ENCODE measurements at regions not wholly inside any gene's neighbourhood (a gene's known extent, or its start where the extent isn't known, plus 50 kb on each side); places are given as distances from the start of the nearest gene placed in this dataset.

- no peak overlapping the region for H3T11ph ChIP-seq (ENCODE audit: low read length)
- H3K4me2 ChIP-seq (ENCODE audit: insufficient read depth, insufficient read length, low read length) = no peak overlapping the region
- Mint-ChIP-seq H3K27me3 (ENCODE audit: low read depth) (no peaks in the 10 kb centered on the region; the same call in 1 of the 2 replicates), H3K36me3 (ENCODE audit: insufficient read depth in 1 of 3, low read depth in 3 of 3) (no peaks in the 10 kb centered on the region), H3K27ac (no peak overlapping the region), H3K9me3 (no peaks in the 10 kb centered on the region), H3K4me1 (peaks cover 16 to 22% of the 10 kb centered on the region in 2 experiments), H3K4me3 (no peak overlapping the region)
- no peaks in the 10 kb centered on the region for H3K9me3 ChIP-seq (ENCODE audit: control insufficient read depth, low read depth, low read length)
- no peak overlapping the region for H3K9ac ChIP-seq (ENCODE audit: extremely low read depth, insufficient read length, low read length)
- no peak overlapping the region for H4K5ac ChIP-seq (ENCODE audit: insufficient read length, low read depth, low read length)
- H3K4ac ChIP-seq (ENCODE audit: low read depth, low read length) = no peak overlapping the region
- H3K27ac ChIP-seq (ENCODE audit: insufficient read length, low read depth, low read length) = no peak overlapping the region
- H2BK20ac ChIP-seq (ENCODE audit: low read depth, low read length, poor library complexity, severe bottlenecking) = no peak overlapping the region
- no peak overlapping the region for H2BK12ac ChIP-seq (ENCODE audit: insufficient read length, low read depth, low read length)
- no peaks in the 10 kb centered on the region for H4K20me1 ChIP-seq (ENCODE audit: control insufficient read depth, insufficient read depth, insufficient read length)
- no peak overlapping the region for H4K8ac ChIP-seq (replicated peaks; ENCODE audit: insufficient read length, low read depth, low read length)
- peaks cover 6% of the 10 kb centered on the region; the same call in 1 of the 2 replicates for H3K4me1 ChIP-seq (ENCODE audit: insufficient read depth, low read length)
- H3K14ac ChIP-seq (ENCODE audit: insufficient read depth, low read length) = no peak overlapping the region
- H3K79me1 ChIP-seq (ENCODE audit: insufficient read depth, low read depth, low read length, poor library complexity, severe bottlenecking) = no peaks in the 10 kb centered on the region
- no peak overlapping the region for H2BK5ac ChIP-seq (ENCODE audit: insufficient read length, low read length)
- H3K23me2 ChIP-seq (ENCODE audit: insufficient read length, low read depth, low read length, poor library complexity, severe bottlenecking) = no peaks in the 10 kb centered on the region
- DNase-seq = no peak
- no peaks in the 10 kb centered on the region for H3K27me3 ChIP-seq (ENCODE audit: insufficient read depth, low read length)
- no peak overlapping the region for H2AK5ac ChIP-seq (ENCODE audit: insufficient read length, low read length)
- no peak overlapping the region for H3K18ac ChIP-seq (ENCODE audit: insufficient read length, low read depth, low read length)
- H3K79me2 ChIP-seq (ENCODE audit: insufficient read depth, low read length) = no peaks in the 10 kb centered on the region
- H3K23ac ChIP-seq (ENCODE audit: insufficient read length, low read depth, low read length) = no peak overlapping the region
- no peak overlapping the region for H2BK120ac ChIP-seq (ENCODE audit: low read depth, low read length, poor library complexity, severe bottlenecking)
- TF ChIP-seq, protein P1, sequence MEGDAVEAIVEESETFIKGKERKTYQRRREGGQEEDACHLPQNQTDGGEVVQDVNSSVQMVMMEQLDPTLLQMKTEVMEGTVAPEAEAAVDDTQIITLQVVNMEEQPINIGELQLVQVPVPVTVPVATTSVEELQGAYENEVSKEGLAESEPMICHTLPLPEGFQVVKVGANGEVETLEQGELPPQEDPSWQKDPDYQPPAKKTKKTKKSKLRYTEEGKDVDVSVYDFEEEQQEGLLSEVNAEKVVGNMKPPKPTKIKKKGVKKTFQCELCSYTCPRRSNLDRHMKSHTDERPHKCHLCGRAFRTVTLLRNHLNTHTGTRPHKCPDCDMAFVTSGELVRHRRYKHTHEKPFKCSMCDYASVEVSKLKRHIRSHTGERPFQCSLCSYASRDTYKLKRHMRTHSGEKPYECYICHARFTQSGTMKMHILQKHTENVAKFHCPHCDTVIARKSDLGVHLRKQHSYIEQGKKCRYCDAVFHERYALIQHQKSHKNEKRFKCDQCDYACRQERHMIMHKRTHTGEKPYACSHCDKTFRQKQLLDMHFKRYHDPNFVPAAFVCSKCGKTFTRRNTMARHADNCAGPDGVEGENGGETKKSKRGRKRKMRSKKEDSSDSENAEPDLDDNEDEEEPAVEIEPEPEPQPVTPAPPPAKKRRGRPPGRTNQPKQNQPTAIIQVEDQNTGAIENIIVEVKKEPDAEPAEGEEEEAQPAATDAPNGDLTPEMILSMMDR (conservative IDR thresholded peaks at IDR 0.05) = no peak
- no peak overlapping the region for H2BK15ac ChIP-seq (ENCODE audit: low read depth, low read length)
- no peak overlapping the region for H4K91ac ChIP-seq (ENCODE audit: insufficient read length, low read depth, low read length)
- no peak overlapping the region for H3K56ac ChIP-seq (ENCODE audit: insufficient read length, low read depth, low read length)
- no peak overlapping the region for H2AFZ ChIP-seq (ENCODE audit: low read length)
- WGBS (ENCODE audit: extremely low coverage, insufficient read length, low lambda C conversion rate) = no CpG with 5 or more reads among the region's 1 CpG
Measured at GRCh38 chr2:150554046-150554445, 66.6 kb upstream of the RND3 start.

Data from H9 (cell line).